Neural cell (in vitro differentiated cells): ENCODE measurements at regions not wholly inside any gene's neighbourhood (a gene's known extent, or its start where the extent isn't known, plus 50 kb on each side); places are given as distances from the start of the nearest gene placed in this dataset.

Source experiments
- CTCF ChIP-seq: fragments of 450-650 bp; IDR thresholded peaks from 2 replicates; pipeline ENCODE4 v1.5.1; 2014; ENCODE audit warnings: antibody characterized with exemption, mild to moderate bottlenecking, moderate library complexity; ENCODE audit not compliant: poor library complexity, severe bottlenecking
- EP300 ChIP-seq: fragments of 450-650 bp; conservative IDR thresholded peaks from 2 replicates; pipeline ENCODE4 v1.6.1; 2014; ENCODE audit warnings: antibody characterized with exemption, mild to moderate bottlenecking, moderate library complexity; ENCODE audit not compliant: poor library complexity, severe bottlenecking
- EZH2 ChIP-seq: fragments of 200-600, 300-800 bp; shearing (Covaris generic), sonication (generic); IDR thresholded peaks from 2 replicates; pipeline ENCODE4 v1.6.1; 2014; ENCODE audit warnings: antibody characterized with exemption, low read length, borderline replicate concordance, mild to moderate bottlenecking; ENCODE audit not compliant: insufficient read depth, poor library complexity, severe bottlenecking
- MXI1 ChIP-seq: fragments of 450-650 bp; conservative IDR thresholded peaks from 2 replicates; pipeline ENCODE4 v1.6.1; 2014; ENCODE audit warnings: antibody characterized with exemption, mild to moderate bottlenecking; ENCODE audit not compliant: poor library complexity, severe bottlenecking
- POLR2AphosphoS5 ChIP-seq: IDR thresholded peaks from 2 replicates; pipeline ENCODE4 v1.6.1; 2012
- RAD21 ChIP-seq: fragments of 450-650 bp; conservative IDR thresholded peaks from 2 replicates; pipeline ENCODE4 v1.6.1; 2014; ENCODE audit warnings: antibody characterized with exemption, mild to moderate bottlenecking, moderate library complexity
- REST ChIP-seq: IDR thresholded peaks from 2 replicates; pipeline ENCODE4 v1.6.1; 2012; ENCODE audit warnings: borderline replicate concordance
- SMC3 ChIP-seq: fragments of 450-650 bp; conservative IDR thresholded peaks from 2 replicates; pipeline ENCODE4 v1.6.1; 2014; ENCODE audit warnings: antibody characterized with exemption, mild to moderate bottlenecking, moderate library complexity; ENCODE audit not compliant: poor library complexity
- TAF1 ChIP-seq: IDR thresholded peaks from 2 replicates; pipeline ENCODE4 v1.6.1; 2012; ENCODE audit warnings: low read depth

GRCh38 chr17:64780096-64781013, 118.2 kb upstream of the SMURF2 start:
- TF ChIP-seq RAD21 (no peak), CTCF (no peak), EP300 (no peak), POLR2AphosphoS5 (no peak), EZH2 (peak; percentile 94), TAF1 (no peak), MXI1 (no peak), SMC3 (no peak), REST (no peak)
